Suprapubic skin (tissue), 4 donors: ENCODE measurements at regions not wholly inside any gene's neighbourhood (a gene's known extent, or its start where the extent isn't known, plus 50 kb on each side); places are given as distances from the start of the nearest gene placed in this dataset.

Source experiments
- DNase-seq, 2 donors: peaks; one replicate each; pipeline ENCODE4 v3.0.0-alpha.2; 2019; ENCODE audit warnings: low spot score in 2 of 2
- H3K27ac ChIP-seq: fragments of 200-600 bp; sonication (generic); one replicate; pipeline ENCODE4 v1.5.1; 2019
- H3K27me3 ChIP-seq: fragments of 200-600 bp; sonication (generic); one replicate; pipeline ENCODE4 v1.5.1; 2019
- H3K36me3 ChIP-seq: fragments of 200-600 bp; sonication (generic); one replicate; pipeline ENCODE4 v1.5.1; 2019
- H3K4me1 ChIP-seq: fragments of 200-600 bp; sonication (generic); one replicate; pipeline ENCODE4 v1.5.1; 2019
- H3K4me3 ChIP-seq: fragments of 200-600 bp; sonication (generic); one replicate; pipeline ENCODE4 v1.5.1; 2019; ENCODE audit warnings: mild to moderate bottlenecking
- H3K9me3 ChIP-seq: fragments of 200-600 bp; sonication (generic); one replicate; pipeline ENCODE4 v1.5.1; 2019
- CTCF ChIP-seq, 2 donors: fragments of 200-600 bp in 1 of 2; fragments of 450-650 bp in 1 of 2; sonication (generic) in 1 of 2; IDR thresholded peaks; one replicate each; pipeline ENCODE4 v1.5.1; 2016 to 2019; ENCODE audit warnings: antibody characterized with exemption in 2 of 2, mild to moderate bottlenecking in 1 of 2, moderate library complexity in 1 of 2
- EP300 ChIP-seq: sonication (generic); formaldehyde crosslinking; IDR thresholded peaks from one replicate; pipeline ENCODE4 v1.6.1; 2017; ENCODE audit warnings: antibody characterized with exemption
- POLR2A ChIP-seq, 2 donors: fragments of 450-650 bp; IDR thresholded peaks; one replicate each; pipeline ENCODE4 v1.6.1; 2017; ENCODE audit warnings: antibody characterized with exemption in 2 of 2, mild to moderate bottlenecking in 2 of 2, moderate library complexity in 2 of 2
- POLR2AphosphoS5 ChIP-seq, 3 donors: sonication (generic); formaldehyde crosslinking; IDR thresholded peaks; one replicate each; pipeline ENCODE4 v1.6.1; 2017; ENCODE audit warnings: antibody characterized with exemption in 3 of 3
- WGBS: methylation state at CpG from one replicate; pipeline ENCODE4 v1.1.5; 2018; 5-methylcytosine and 5-hydroxymethylcytosine counted together

- no peak overlapping the region for H3K27ac ChIP-seq
- 49% methylated on average over 2 of the region's 2 CpGs for WGBS
These were observed 77.8 kb upstream of the MGAT4C start for GRCh38 chr12:86333955-86334522.

GRCh38 chr12:86331457-86331856 is 75.3 kb upstream of the MGAT4C start:
- Histone ChIP-seq H3K4me1 (no peaks in the 10 kb centered on the region), H3K27me3 (no peaks in the 10 kb centered on the region), H3K4me3 (no peak overlapping the region), H3K27ac (no peak overlapping the region), H3K9me3 (no peaks in the 10 kb centered on the region), H3K36me3 (no peaks in the 10 kb centered on the region)
- no peak for TF ChIP-seq EP300
- TF ChIP-seq POLR2A (IDR thresholded peaks at IDR 0.05): no peak
- WGBS: 14% methylated on average over 2 of the region's 2 CpGs
- no peak for DNase-seq

More at GRCh38 chr12:86333955-86334522, 77.8 kb upstream of the MGAT4C start:
- no peak for DNase-seq
- Histone ChIP-seq H3K4me3 (no peak overlapping the region), H3K27me3 (no peaks in the 10 kb centered on the region), H3K9me3 (no peaks in the 10 kb centered on the region), H3K4me1 (no peaks in the 10 kb centered on the region), H3K36me3 (no peaks in the 10 kb centered on the region)
- no peak for TF ChIP-seq EP300
- no peak for TF ChIP-seq POLR2AphosphoS5 (IDR thresholded peaks at IDR 0.05)
- TF ChIP-seq CTCF (IDR thresholded peaks at IDR 0.05): no peak
- no peak for TF ChIP-seq POLR2A (IDR thresholded peaks at IDR 0.05)

- TF ChIP-seq EP300 (no peak), POLR2A (IDR thresholded peaks at IDR 0.05) (no peak), CTCF (IDR thresholded peaks at IDR 0.05) (no peak), POLR2AphosphoS5 (IDR thresholded peaks at IDR 0.05) (no peak)
- Histone ChIP-seq H3K36me3 (no peaks in the 10 kb centered on the region), H3K4me3 (no peak overlapping the region), H3K4me1 (no peaks in the 10 kb centered on the region), H3K27me3 (no peaks in the 10 kb centered on the region), H3K27ac (no peak overlapping the region), H3K9me3 (no peaks in the 10 kb centered on the region)
- no peak for DNase-seq
- 46% methylated on average over 4 of the region's 4 CpGs for WGBS
These were observed 74.8 kb upstream of the MGAT4C start for GRCh38 chr12:86331012-86331411.

- TF ChIP-seq EP300 (no peak), POLR2AphosphoS5 (IDR thresholded peaks at IDR 0.05) (no peak), CTCF (IDR thresholded peaks at IDR 0.05) (no peak), POLR2A (IDR thresholded peaks at IDR 0.05) (no peak)
- H3K9me3 ChIP-seq: no peaks in the 10 kb centered on the region
- H3K36me3 ChIP-seq: no peaks in the 10 kb centered on the region
- H3K27me3 ChIP-seq: no peaks in the 10 kb centered on the region
- DNase-seq: no peak
- no peaks in the 10 kb centered on the region for H3K4me1 ChIP-seq
- no peak overlapping the region for H3K4me3 ChIP-seq
- H3K27ac ChIP-seq: no peak overlapping the region
- WGBS: 84% methylated on average over 4 of the region's 4 CpGs
These were observed 56.0 kb upstream of the MGAT4C start for GRCh38 chr12:86312232-86312631.
